Ovary (tissue), 3 donors: ENCODE measurements at regions not wholly inside any gene's neighbourhood (a gene's known extent, or its start where the extent isn't known, plus 50 kb on each side); places are given as distances from the start of the nearest gene placed in this dataset.

Experiments used
- EP300 ChIP-seq: sonication (generic); formaldehyde crosslinking; IDR thresholded peaks from one replicate; pipeline ENCODE4 v1.6.1; 2017; ENCODE audit warnings: antibody characterized with exemption
- POLR2A ChIP-seq: fragments of 450-650 bp; IDR thresholded peaks from one replicate; pipeline ENCODE4 v1.6.1; 2017; ENCODE audit warnings: antibody characterized with exemption, mild to moderate bottlenecking, moderate library complexity
- TF ChIP-seq, protein P1 (sequence below), 3 donors: fragments of 450-650 bp in 2 of 3; fragments of 200-600 bp in 1 of 3; IDR thresholded peaks; one replicate each; pipeline versions ENCODE4 v1.5.1 to v1.8.0; 2016 to 2022; ENCODE audit warnings: antibody characterized with exemption in 3 of 3, mild to moderate bottlenecking in 1 of 3
- donor health status: DM: no; HTN: no; CAD: no.

DNA sequence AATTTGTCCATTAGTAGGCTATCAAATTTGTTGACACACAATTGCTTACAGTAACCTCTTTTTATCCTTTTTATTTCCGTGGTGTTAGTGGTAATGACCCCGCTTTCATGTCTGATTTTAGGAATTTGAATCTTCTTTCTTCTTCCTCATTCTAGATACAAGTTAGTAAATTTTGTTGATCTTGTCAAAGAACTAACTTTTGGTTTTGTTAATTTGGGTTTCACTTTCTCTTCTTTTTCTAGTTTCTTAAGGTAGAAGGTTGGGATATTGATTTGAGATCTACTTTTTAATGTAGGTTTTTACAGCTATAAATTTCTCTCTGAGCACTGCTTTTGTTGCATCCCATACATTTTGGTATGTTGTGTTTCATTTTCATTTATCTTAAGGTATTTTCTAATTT lies 53.3 kb upstream of the SLC7A1 start:
- TF ChIP-seq, protein P1, sequence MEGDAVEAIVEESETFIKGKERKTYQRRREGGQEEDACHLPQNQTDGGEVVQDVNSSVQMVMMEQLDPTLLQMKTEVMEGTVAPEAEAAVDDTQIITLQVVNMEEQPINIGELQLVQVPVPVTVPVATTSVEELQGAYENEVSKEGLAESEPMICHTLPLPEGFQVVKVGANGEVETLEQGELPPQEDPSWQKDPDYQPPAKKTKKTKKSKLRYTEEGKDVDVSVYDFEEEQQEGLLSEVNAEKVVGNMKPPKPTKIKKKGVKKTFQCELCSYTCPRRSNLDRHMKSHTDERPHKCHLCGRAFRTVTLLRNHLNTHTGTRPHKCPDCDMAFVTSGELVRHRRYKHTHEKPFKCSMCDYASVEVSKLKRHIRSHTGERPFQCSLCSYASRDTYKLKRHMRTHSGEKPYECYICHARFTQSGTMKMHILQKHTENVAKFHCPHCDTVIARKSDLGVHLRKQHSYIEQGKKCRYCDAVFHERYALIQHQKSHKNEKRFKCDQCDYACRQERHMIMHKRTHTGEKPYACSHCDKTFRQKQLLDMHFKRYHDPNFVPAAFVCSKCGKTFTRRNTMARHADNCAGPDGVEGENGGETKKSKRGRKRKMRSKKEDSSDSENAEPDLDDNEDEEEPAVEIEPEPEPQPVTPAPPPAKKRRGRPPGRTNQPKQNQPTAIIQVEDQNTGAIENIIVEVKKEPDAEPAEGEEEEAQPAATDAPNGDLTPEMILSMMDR (IDR thresholded peaks at IDR 0.05) = no peak
- TF ChIP-seq POLR2A (no peak), EP300 (no peak)
